Osteoblast (primary cell): ENCODE measurements at regions not wholly inside any gene's neighbourhood (a gene's known extent, or its start where the extent isn't known, plus 50 kb on each side); places are given as distances from the start of the nearest gene placed in this dataset.

ENCODE experiments used
- DNase-seq: peaks from one replicate; pipeline ENCODE4 v3.0.0; 2011; ENCODE audit warnings: low spot score, mixed read lengths; ENCODE audit not compliant: insufficient read length; ENCODE audit errors: missing footprints
- H2AFZ ChIP-seq: 2 replicates; pipeline ENCODE4 v1.6.0; 2011; ENCODE audit warnings: mild to moderate bottlenecking, low read length
- H3K27ac ChIP-seq: 2 replicates; pipeline ENCODE4 v1.5.1; 2011; ENCODE audit warnings: mild to moderate bottlenecking, low read depth, low read length, moderate library complexity
- H3K27me3 ChIP-seq: 2 replicates; pipeline ENCODE4 v1.6.0; 2012; ENCODE audit warnings: mild to moderate bottlenecking, control low read depth, inconsistent platforms, low read length, moderate library complexity; ENCODE audit not compliant: insufficient read depth
- H3K36me3 ChIP-seq: 2 replicates; pipeline ENCODE4 v1.5.1; 2011; ENCODE audit warnings: mild to moderate bottlenecking, low read length, control low read depth, moderate library complexity; ENCODE audit not compliant: insufficient read depth
- H3K4me1 ChIP-seq: 2 replicates; pipeline ENCODE4 v1.5.1; 2011; ENCODE audit warnings: mild to moderate bottlenecking, low read length, control low read depth, moderate library complexity; ENCODE audit not compliant: insufficient read depth
- H3K4me2 ChIP-seq: 2 replicates; pipeline ENCODE4 v1.6.0; 2011; ENCODE audit warnings: mild to moderate bottlenecking, low read length; ENCODE audit not compliant: insufficient read depth
- H3K4me3 ChIP-seq: fragments of 200-600 bp; sonication (generic); 3 replicates; pipeline ENCODE4 v1.5.1; 2012; ENCODE audit warnings: mild to moderate bottlenecking, low read length, inconsistent platforms; ENCODE audit not compliant: insufficient read depth
- H3K79me2 ChIP-seq: 2 replicates; pipeline ENCODE4 v1.6.0; 2012; ENCODE audit warnings: mild to moderate bottlenecking, low read length, control low read depth, inconsistent platforms; ENCODE audit not compliant: insufficient read depth
- H3K9me3 ChIP-seq: 2 replicates; pipeline ENCODE4 v1.5.1; 2011; ENCODE audit warnings: low read depth, low read length, control low read depth
- H4K20me1 ChIP-seq: 2 replicates; pipeline ENCODE4 v1.6.0; 2012; ENCODE audit warnings: mild to moderate bottlenecking, low read length, control low read depth; ENCODE audit not compliant: insufficient read depth
- TF ChIP-seq, protein P1 (sequence below): IDR thresholded peaks from 2 replicates; pipeline ENCODE4 v1.5.1; 2011; ENCODE audit warnings: mild to moderate bottlenecking, low read depth, low read length, moderate library complexity; ENCODE audit errors: extremely low read depth

DNA sequence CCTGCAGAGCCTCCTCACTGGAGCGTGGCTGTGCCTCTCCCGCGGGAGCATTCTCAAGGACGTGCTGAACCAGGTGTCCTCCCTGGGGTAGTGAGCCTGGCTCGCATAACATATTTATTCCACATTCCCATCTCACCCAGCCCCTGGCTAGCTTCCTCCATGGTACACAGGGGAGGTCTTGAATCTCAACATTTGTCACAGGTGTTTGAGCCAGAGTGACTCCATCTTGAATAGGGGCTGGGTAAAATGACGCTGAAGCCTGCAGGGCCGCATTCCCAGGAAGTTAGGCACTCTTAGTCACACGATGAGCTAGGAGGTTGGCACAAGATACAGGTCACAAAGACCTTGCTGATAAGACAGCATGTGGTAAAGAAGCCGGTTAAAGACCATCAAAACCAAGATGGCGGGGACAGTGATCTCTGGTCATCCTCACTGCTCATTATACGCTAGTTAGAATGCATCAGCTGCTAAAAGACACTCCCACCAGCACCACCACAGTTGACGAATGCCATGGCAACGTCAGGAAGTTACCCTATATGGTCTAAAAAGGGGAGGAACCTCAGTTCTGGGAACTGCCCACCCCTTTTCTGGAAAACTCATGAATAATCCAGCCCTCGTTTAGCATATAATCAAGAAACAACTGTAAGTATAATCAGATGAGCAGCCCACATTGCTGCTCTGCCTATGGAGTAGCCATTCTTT, 273.8 kb upstream of the IRX4 start:
- Histone ChIP-seq H2AFZ (no peak overlapping the region), H3K4me3 (no peak overlapping the region), H3K9me3 (no peaks in the 10 kb centered on the region), H3K4me2 (no peak overlapping the region), H3K79me2 (no peaks in the 10 kb centered on the region), H3K27me3 (no peaks in the 10 kb centered on the region), H3K4me1 (no peaks in the 10 kb centered on the region), H4K20me1 (no peaks in the 10 kb centered on the region), H3K36me3 (no peaks in the 10 kb centered on the region), H3K27ac (no peak overlapping the region)
- TF ChIP-seq, protein P1, sequence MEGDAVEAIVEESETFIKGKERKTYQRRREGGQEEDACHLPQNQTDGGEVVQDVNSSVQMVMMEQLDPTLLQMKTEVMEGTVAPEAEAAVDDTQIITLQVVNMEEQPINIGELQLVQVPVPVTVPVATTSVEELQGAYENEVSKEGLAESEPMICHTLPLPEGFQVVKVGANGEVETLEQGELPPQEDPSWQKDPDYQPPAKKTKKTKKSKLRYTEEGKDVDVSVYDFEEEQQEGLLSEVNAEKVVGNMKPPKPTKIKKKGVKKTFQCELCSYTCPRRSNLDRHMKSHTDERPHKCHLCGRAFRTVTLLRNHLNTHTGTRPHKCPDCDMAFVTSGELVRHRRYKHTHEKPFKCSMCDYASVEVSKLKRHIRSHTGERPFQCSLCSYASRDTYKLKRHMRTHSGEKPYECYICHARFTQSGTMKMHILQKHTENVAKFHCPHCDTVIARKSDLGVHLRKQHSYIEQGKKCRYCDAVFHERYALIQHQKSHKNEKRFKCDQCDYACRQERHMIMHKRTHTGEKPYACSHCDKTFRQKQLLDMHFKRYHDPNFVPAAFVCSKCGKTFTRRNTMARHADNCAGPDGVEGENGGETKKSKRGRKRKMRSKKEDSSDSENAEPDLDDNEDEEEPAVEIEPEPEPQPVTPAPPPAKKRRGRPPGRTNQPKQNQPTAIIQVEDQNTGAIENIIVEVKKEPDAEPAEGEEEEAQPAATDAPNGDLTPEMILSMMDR, result no peak
- no peak for DNase-seq

DNA sequence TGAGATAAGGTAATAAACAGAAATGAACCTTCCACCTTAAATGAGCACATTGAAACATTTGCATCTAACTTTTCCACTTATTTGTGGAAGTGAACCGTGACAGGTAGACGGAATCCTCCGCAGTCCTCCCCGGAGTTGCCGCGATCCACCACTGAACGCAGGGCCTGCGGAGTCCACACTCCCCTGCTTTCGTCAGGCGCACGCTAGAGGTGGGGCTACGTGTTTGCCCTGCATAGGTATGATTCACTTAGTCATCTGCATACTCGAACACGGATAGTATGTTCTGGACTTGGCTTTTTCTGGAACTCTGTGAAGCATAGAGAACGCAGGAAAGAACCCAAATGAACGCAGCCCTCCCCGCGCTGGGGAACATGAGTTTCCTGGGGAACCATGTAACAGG, 272.8 kb upstream of the IRX4 start:
- Histone ChIP-seq H3K27ac (no peak overlapping the region), H2AFZ (no peak overlapping the region), H3K4me1 (no peaks in the 10 kb centered on the region), H3K79me2 (no peaks in the 10 kb centered on the region), H3K4me3 (no peak overlapping the region), H3K9me3 (no peaks in the 10 kb centered on the region), H3K4me2 (no peak overlapping the region), H3K36me3 (no peaks in the 10 kb centered on the region), H3K27me3 (no peaks in the 10 kb centered on the region), H4K20me1 (no peaks in the 10 kb centered on the region)
- TF ChIP-seq, protein P1, result no peak
- DNase-seq, result peak; percentile 29

DNA sequence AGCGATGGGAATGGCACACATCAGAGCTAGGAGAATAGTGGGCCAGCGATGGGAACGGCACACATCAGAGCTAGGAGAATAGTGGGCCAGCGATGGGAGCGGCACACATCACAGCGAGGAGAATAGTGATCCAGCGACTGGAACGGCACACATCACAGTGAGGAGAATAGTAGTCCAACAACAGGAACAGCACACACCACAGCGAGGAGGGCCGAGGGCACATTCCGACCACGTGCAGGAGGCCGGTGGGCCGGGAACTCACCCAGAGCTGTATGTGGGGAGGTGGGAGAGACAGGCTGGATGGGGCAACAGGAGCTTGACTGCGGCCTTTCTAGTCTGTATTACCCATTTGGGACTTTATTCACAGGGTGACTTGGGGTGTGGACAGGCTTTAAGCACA, 271.1 kb upstream of the IRX4 start:
- no peak overlapping the region for H3K27ac ChIP-seq
- no peaks in the 10 kb centered on the region for H4K20me1 ChIP-seq
- H2AFZ ChIP-seq, result no peak overlapping the region
- H3K9me3 ChIP-seq, result no peaks in the 10 kb centered on the region
- no peaks in the 10 kb centered on the region for H3K79me2 ChIP-seq
- H3K4me1 ChIP-seq, result no peaks in the 10 kb centered on the region
- no peak overlapping the region for H3K4me3 ChIP-seq
- no peaks in the 10 kb centered on the region for H3K36me3 ChIP-seq
- TF ChIP-seq, protein P1, result no peak
- DNase-seq, result no peak
- no peaks in the 10 kb centered on the region for H3K27me3 ChIP-seq
- no peak overlapping the region for H3K4me2 ChIP-seq

DNA sequence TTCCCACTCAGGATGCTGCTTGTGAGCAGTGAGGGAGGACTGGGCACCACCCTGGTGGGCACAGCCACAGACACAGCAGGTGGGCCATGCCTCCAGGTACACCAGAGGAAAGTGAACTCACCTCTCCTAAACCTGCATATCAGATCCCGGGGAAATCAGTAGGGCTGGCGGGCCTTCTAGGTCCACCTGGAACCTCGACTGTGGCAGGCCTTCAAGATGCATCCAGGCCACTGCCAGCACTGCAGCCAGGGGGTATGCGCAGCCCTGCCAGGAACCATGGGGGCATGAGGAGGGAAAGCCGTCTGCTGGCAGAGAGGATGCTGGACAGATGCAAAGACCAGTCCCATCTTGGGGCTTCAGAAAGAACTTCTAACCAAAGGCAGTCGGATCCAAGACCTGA, 270.6 kb upstream of the IRX4 start:
- peak; percentile 32 for DNase-seq
- TF ChIP-seq, protein P1, result no peak
- Histone ChIP-seq H3K4me2 (no peak overlapping the region), H3K27ac (no peak overlapping the region), H3K4me1 (no peaks in the 10 kb centered on the region), H2AFZ (no peak overlapping the region), H3K9me3 (no peaks in the 10 kb centered on the region), H3K36me3 (no peaks in the 10 kb centered on the region), H3K79me2 (no peaks in the 10 kb centered on the region), H4K20me1 (no peaks in the 10 kb centered on the region), H3K4me3 (no peak overlapping the region), H3K27me3 (no peaks in the 10 kb centered on the region)
